Fibroblast of skin of right biceps (primary cell): ENCODE measurements at regions not wholly inside any gene's neighbourhood (a gene's known extent, or its start where the extent isn't known, plus 50 kb on each side); places are given as distances from the start of the nearest gene placed in this dataset.
"Not testable (repeated sequence)": the region's sequence is repeated elsewhere in the genome, so short reads cannot be mapped to it uniquely, and the experiment has no call there.

Source experiments
- DNase-seq: peaks from one replicate; pipeline ENCODE4 v3.0.0-alpha.2; 2013

GRCh38 chr9:31700252-31701045 lies 684.0 kb upstream of the ACO1 start:
- peak; percentile 0 for DNase-seq

GRCh38 chr9:31702957-31703356 lies 681.5 kb upstream of the ACO1 start:
- DNase-seq, result no peak

GRCh38 chr9:31715250-31715649 lies 669.2 kb upstream of the ACO1 start:
- DNase-seq, result no peak

GRCh38 chr9:31719262-31719661 lies 665.2 kb upstream of the ACO1 start:
- DNase-seq, result no peak

- no peak for DNase-seq
Measured at GRCh38 chr9:31730398-31730797, 654.0 kb upstream of the ACO1 start.

- no peak for DNase-seq
Measured at GRCh38 chr9:31733166-31733565, 651.3 kb upstream of the ACO1 start.

GRCh38 chr9:31736581-31737179 lies 647.8 kb upstream of the ACO1 start:
- DNase-seq, result no peak

GRCh38 chr9:31740705-31741104 lies 643.7 kb upstream of the ACO1 start:
- no peak for DNase-seq

- DNase-seq, result no peak
Measured at GRCh38 chr9:31744589-31744988, 639.9 kb upstream of the ACO1 start.

- no peak for DNase-seq
Measured at GRCh38 chr9:31745468-31745867, 639.0 kb upstream of the ACO1 start.

- DNase-seq, result no peak
Measured at GRCh38 chr9:31745886-31746285, 638.6 kb upstream of the ACO1 start.

GRCh38 chr9:31753756-31754155 lies 630.7 kb upstream of the ACO1 start:
- DNase-seq, result no peak

- no peak for DNase-seq
Measured at GRCh38 chr9:31759703-31760102, 624.7 kb upstream of the ACO1 start.

GRCh38 chr9:31774021-31774420 lies 610.4 kb upstream of the ACO1 start:
- not testable (repeated sequence) for DNase-seq

- DNase-seq, result no peak
Measured at GRCh38 chr9:31774571-31774970, 609.9 kb upstream of the ACO1 start.

GRCh38 chr9:31776471-31776870 lies 608.0 kb upstream of the ACO1 start:
- DNase-seq, result no peak

- DNase-seq, result no peak
Measured at GRCh38 chr9:31783491-31783890, 601.0 kb upstream of the ACO1 start.

- DNase-seq, result no peak
Measured at GRCh38 chr9:31790720-31791119, 593.7 kb upstream of the ACO1 start.

GRCh38 chr9:31799953-31800609 lies 584.4 kb upstream of the ACO1 start:
- peak; percentile 25 for DNase-seq

GRCh38 chr9:31807574-31808256 lies 576.7 kb upstream of the ACO1 start:
- DNase-seq, result no peak

- DNase-seq, result no peak
Measured at GRCh38 chr9:31808766-31809165, 575.7 kb upstream of the ACO1 start.

- DNase-seq, result no peak
Measured at GRCh38 chr9:31820426-31820825, 564.0 kb upstream of the ACO1 start.

- no peak for DNase-seq
Measured at GRCh38 chr9:31821583-31821982, 562.9 kb upstream of the ACO1 start.

GRCh38 chr9:31823365-31823764 lies 561.1 kb upstream of the ACO1 start:
- DNase-seq, result no peak
